Fibroblast of mammary gland (primary cell): ENCODE measurements at regions not wholly inside any gene's neighbourhood (a gene's known extent, or its start where the extent isn't known, plus 50 kb on each side); places are given as distances from the start of the nearest gene placed in this dataset.

Source experiments
- DNase-seq: peaks from one replicate; pipeline ENCODE4 v3.0.0-alpha.2; 2010; ENCODE audit warnings: low read depth
- H3K4me3 ChIP-seq: 2 replicates; pipeline ENCODE4 v1.5.1; 2011; ENCODE audit warnings: low read depth, mild to moderate bottlenecking, low read length, moderate library complexity; ENCODE audit not compliant: control insufficient read depth
- CTCF ChIP-seq: conservative IDR thresholded peaks from 2 replicates; pipeline ENCODE4 v1.5.1; 2011; ENCODE audit warnings: low read depth, low read length, inconsistent platforms; ENCODE audit not compliant: control insufficient read depth, insufficient read depth

DNA sequence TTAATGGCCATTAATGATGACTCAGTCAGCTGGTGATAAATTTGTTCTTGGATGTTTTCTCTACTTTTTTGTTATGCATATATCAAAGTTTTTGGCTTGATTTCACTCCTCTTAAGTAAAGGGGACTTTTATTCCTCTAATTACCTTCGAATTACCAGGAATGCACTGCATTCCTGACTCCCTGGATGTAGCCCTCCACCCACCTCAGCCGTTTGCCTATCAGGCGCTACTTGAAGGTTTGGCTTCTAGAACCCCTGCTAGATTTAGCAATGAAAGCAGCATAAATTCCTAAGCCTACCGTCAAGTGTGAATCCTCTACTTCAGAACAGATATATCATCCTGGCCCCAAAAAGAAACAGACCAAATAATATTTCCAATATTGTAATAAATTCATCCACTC is 387.8 kb upstream of the ADGRL2 start:
- H3K4me3 ChIP-seq: no peak overlapping the region
- TF ChIP-seq CTCF: no peak
- DNase-seq: no peak

- no peak for DNase-seq
- TF ChIP-seq CTCF: no peak
- H3K4me3 ChIP-seq: no peak overlapping the region
These were observed 389.8 kb upstream of the ADGRL2 start for GRCh38 chr1:81410941-81411340.

GRCh38 chr1:81410351-81410750 is 390.4 kb upstream of the ADGRL2 start:
- DNase-seq: no peak
- no peak overlapping the region for H3K4me3 ChIP-seq
- no peak for TF ChIP-seq CTCF

DNA sequence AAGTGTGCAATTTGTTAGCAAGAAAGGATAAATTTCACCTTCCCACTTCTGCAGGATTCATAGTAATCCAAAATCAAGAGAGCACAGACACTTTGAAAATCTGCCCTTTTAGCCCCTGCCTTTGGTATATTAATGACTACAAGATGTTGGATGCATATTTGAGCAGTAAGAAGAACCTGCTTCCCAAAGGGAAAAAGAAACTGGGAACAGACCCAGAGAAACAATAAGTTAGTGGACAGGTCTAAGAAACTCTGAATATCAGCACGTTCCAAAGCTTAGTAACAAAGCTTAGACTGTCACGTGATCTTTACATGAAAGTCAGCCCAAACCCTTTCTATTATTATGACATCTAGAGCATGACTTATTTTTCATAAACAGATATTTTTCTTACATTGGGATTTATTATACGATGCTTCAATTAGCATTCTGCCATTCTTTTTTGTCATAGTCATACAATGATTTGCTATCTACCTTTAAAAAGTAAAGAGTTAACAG is 390.9 kb upstream of the ADGRL2 start:
- H3K4me3 ChIP-seq: no peak overlapping the region
- TF ChIP-seq CTCF: no peak
- DNase-seq: no peak

GRCh38 chr1:81409262-81409661 is 391.5 kb upstream of the ADGRL2 start:
- DNase-seq: no peak
- no peak overlapping the region for H3K4me3 ChIP-seq
- TF ChIP-seq CTCF: no peak

DNA sequence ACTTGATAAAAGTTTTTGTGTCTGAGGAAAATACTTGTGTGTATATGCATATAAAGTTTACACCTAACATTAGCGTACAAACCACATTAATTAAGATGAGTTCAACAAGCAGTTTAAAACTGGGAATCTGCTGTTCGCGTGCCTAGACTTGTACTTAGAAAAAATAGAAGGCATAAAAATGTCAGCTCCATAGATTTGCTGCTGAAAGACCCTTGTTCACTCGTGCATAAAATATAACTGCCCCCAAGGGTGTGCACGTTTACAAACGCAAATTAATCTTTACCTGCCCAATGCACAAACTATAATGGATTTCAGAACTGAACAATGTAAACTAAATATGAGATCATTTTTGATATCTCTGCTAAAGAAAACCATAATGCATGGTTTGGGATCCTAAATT is 392.3 kb upstream of the ADGRL2 start:
- no peak for DNase-seq
- H3K4me3 ChIP-seq: no peak overlapping the region
- TF ChIP-seq CTCF: no peak

GRCh38 chr1:81407000-81407821 is 393.5 kb upstream of the ADGRL2 start:
- TF ChIP-seq CTCF: no peak

More at GRCh38 chr1:81407000-81407821, 393.5 kb upstream of the ADGRL2 start:
- H3K4me3 ChIP-seq: no peak overlapping the region
- DNase-seq: no peak
